OCI-LY3 (cell line): ENCODE measurements at regions not wholly inside any gene's neighbourhood (a gene's known extent, or its start where the extent isn't known, plus 50 kb on each side); places are given as distances from the start of the nearest gene placed in this dataset.

Experiments
- H2AFZ ChIP-seq: fragments of 200-600, 300-600 bp; shearing (Covaris generic); 2 replicates; pipeline ENCODE4 v1.6.0; 2014; ENCODE audit warnings: antibody characterized with exemption, low read depth, low read length
- H3K27ac ChIP-seq: fragments of 200-600, 300-600 bp; sonication (generic); 2 replicates; pipeline ENCODE4 v1.5.1; 2014; ENCODE audit warnings: mild to moderate bottlenecking, low read length, moderate library complexity, mixed read lengths
- H3K27me3 ChIP-seq: fragments of 200-600, 300-600 bp; sonication (generic); 2 replicates; pipeline ENCODE4 v1.6.1; 2014; ENCODE audit warnings: low read depth, low read length, mixed read lengths
- H3K36me3 ChIP-seq: fragments of 200-600, 300-600 bp; sonication (generic); replicated peaks from 2 replicates; pipeline ENCODE3; 2014; ENCODE audit warnings: low read depth, low read length, mixed read lengths
- H3K4me1 ChIP-seq: fragments of 300-600, 200-600 bp; sonication (generic); 2 replicates; pipeline ENCODE4 v1.6.1; 2014; ENCODE audit warnings: low read length, mixed read lengths
- H3K4me2 ChIP-seq: fragments of 200-600, 300-600 bp; sonication (generic); 2 replicates; pipeline ENCODE4 v1.6.1; 2014; ENCODE audit warnings: low read length, mixed read lengths
- H3K4me3 ChIP-seq: fragments of 300-600, 200-600 bp; sonication (generic); 2 replicates; pipeline ENCODE4 v1.5.1; 2014; ENCODE audit warnings: antibody characterized with exemption, mild to moderate bottlenecking, low read length, moderate library complexity
- H3K79me2 ChIP-seq: fragments of 300-600, 200-600 bp; shearing (Covaris generic); 2 replicates; pipeline ENCODE4 v1.6.1; 2014; ENCODE audit warnings: mild to moderate bottlenecking, low read length, mixed read lengths
- H3K9ac ChIP-seq: fragments of 300-600, 200-600 bp; shearing (Covaris generic); 2 replicates; pipeline ENCODE4 v1.6.0; 2014; ENCODE audit warnings: mild to moderate bottlenecking, low read length, moderate library complexity
- H3K9me3 ChIP-seq: fragments of 200-600, 300-600 bp; shearing (Covaris generic); 2 replicates; pipeline ENCODE4 v1.6.1; 2014; ENCODE audit warnings: low read length, mixed read lengths; ENCODE audit not compliant: insufficient read depth
- H4K20me1 ChIP-seq: fragments of 200-600, 300-600 bp; sonication (generic); 2 replicates; pipeline ENCODE4 v1.6.1; 2016; ENCODE audit warnings: low read length, mixed read lengths; ENCODE audit not compliant: insufficient read depth
- EZH2phosphoT487 ChIP-seq: fragments of 200-600 bp; shearing (Covaris generic); IDR thresholded peaks from 2 replicates; pipeline ENCODE4 v1.6.1; 2018; ENCODE audit warnings: antibody characterized with exemption, mixed run types, low read depth
- TF ChIP-seq, protein P1 (sequence below): fragments of 200-600, 300-600 bp; sonication (generic); IDR thresholded peaks from 2 replicates; pipeline ENCODE4 v1.5.1; 2014; ENCODE audit warnings: antibody characterized with exemption, low read length, low read depth

DNA sequence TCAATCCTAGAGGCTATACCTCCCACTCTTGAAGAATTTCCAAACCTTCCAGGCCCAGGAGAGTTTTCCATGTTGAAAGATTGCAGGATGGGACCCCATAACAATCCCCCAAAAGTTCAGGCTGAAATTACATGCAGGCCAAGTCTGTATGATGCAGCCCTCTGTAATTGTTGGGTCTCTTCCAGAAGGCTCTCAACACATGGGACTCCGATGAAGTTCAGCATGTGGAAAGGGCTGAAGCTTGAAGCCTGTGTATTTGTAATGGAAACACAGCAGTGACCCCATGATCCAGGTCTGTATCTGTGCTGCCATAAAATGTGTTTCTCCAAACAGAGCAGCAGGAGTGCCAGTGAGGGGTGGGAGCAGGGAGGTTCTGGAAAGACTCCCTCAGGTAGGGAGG is 202.5 kb upstream of the LYPLAL1 start:
- TF ChIP-seq EZH2phosphoT487, result no peak
- TF ChIP-seq, protein P1, sequence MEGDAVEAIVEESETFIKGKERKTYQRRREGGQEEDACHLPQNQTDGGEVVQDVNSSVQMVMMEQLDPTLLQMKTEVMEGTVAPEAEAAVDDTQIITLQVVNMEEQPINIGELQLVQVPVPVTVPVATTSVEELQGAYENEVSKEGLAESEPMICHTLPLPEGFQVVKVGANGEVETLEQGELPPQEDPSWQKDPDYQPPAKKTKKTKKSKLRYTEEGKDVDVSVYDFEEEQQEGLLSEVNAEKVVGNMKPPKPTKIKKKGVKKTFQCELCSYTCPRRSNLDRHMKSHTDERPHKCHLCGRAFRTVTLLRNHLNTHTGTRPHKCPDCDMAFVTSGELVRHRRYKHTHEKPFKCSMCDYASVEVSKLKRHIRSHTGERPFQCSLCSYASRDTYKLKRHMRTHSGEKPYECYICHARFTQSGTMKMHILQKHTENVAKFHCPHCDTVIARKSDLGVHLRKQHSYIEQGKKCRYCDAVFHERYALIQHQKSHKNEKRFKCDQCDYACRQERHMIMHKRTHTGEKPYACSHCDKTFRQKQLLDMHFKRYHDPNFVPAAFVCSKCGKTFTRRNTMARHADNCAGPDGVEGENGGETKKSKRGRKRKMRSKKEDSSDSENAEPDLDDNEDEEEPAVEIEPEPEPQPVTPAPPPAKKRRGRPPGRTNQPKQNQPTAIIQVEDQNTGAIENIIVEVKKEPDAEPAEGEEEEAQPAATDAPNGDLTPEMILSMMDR, result no peak

DNA sequence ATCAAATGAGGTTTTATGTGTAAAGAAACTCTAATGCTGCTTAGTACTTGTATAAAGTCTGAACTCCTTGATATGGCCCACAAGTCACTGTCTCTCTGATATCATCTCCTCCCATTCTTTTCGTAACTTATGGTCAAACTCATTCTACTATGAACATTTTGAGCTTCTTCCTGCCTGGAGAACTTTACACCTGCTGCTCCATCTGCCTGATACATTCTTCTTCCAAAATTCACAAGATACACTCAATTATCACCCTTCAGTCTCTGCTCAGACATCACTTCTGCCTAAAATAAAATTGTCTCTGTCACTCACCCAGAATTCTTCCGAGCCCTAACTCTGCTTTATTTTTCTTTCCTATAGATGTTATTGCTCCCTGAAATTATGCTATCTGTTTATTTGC is 192.8 kb upstream of the LYPLAL1 start:
- no peak overlapping the region for H3K9ac ChIP-seq
- no peaks in the 10 kb centered on the region for H3K4me1 ChIP-seq
- no peak overlapping the region for H3K27ac ChIP-seq
- H2AFZ ChIP-seq, result no peak overlapping the region
- H3K4me2 ChIP-seq, result no peak overlapping the region
- no peaks in the 10 kb centered on the region for H3K36me3 ChIP-seq
- no peak overlapping the region for H3K4me3 ChIP-seq
- TF ChIP-seq EZH2phosphoT487, result no peak
- TF ChIP-seq, protein P1, result no peak
- H3K9me3 ChIP-seq, result no peaks in the 10 kb centered on the region
- H4K20me1 ChIP-seq, result no peaks in the 10 kb centered on the region
- no peaks in the 10 kb centered on the region for H3K79me2 ChIP-seq
- H3K27me3 ChIP-seq, result no peaks in the 10 kb centered on the region

More for the DNA sequence above, 202.5 kb upstream of the LYPLAL1 start:
- H3K4me1 ChIP-seq, result no peaks in the 10 kb centered on the region
- no peak overlapping the region for H2AFZ ChIP-seq
- no peaks in the 10 kb centered on the region for H3K79me2 ChIP-seq
- H4K20me1 ChIP-seq, result no peaks in the 10 kb centered on the region
- no peak overlapping the region for H3K9ac ChIP-seq
- no peaks in the 10 kb centered on the region for H3K36me3 ChIP-seq
- H3K27ac ChIP-seq, result no peak overlapping the region
- no peaks in the 10 kb centered on the region for H3K27me3 ChIP-seq
- H3K9me3 ChIP-seq, result no peaks in the 10 kb centered on the region
- H3K4me2 ChIP-seq, result no peak overlapping the region
- no peak overlapping the region for H3K4me3 ChIP-seq

DNA sequence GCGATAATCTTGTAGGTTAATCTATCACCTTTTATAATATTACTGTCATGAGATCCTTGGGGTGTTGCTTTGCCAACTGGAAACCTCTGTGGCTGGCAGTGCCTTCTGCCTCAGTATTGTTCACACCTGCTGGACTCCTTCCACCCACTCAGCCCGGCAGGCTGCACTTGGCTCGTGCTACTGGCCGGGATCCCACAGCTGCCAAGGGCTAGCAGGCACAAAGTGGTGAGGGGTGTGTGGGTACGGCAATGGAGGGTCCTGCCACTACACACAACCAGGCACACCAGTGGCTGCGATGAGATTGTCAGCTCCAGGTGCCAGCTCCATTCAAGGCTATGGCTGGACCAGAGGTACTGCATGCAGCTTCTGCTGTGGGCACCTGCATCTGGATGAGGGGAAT is 191.2 kb upstream of the LYPLAL1 start:
- no peaks in the 10 kb centered on the region for H3K9me3 ChIP-seq
- TF ChIP-seq EZH2phosphoT487, result no peak
- H3K27ac ChIP-seq, result no peak overlapping the region
- no peaks in the 10 kb centered on the region for H3K79me2 ChIP-seq
- H3K9ac ChIP-seq, result no peak overlapping the region
- no peaks in the 10 kb centered on the region for H3K27me3 ChIP-seq
- H3K4me2 ChIP-seq, result no peak overlapping the region
- no peaks in the 10 kb centered on the region for H3K36me3 ChIP-seq
- no peaks in the 10 kb centered on the region for H3K4me1 ChIP-seq
- H2AFZ ChIP-seq, result no peak overlapping the region
- H3K4me3 ChIP-seq, result no peak overlapping the region
- no peaks in the 10 kb centered on the region for H4K20me1 ChIP-seq

DNA sequence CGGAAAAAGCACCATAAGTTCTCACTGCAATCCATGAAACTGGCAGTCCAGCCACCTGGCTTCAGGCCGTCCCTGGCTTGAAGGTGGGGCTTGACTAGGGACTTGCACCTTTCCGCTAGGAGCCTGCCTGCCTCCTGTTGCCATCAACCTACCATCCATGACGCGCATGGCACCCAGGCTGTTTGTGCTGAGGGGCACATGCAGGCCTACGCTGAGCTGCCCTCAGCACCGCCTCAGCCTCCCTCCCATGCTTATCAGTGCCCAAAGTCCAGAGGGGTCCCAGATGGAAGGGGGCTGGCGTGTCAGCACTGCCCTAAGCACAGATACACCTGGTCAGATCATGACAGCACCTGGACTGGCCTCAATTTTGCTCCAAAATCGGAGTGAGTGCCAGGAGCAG is 190.2 kb upstream of the LYPLAL1 start:
- H3K9ac ChIP-seq, result no peak overlapping the region
- no peaks in the 10 kb centered on the region for H3K36me3 ChIP-seq
- no peaks in the 10 kb centered on the region for H3K9me3 ChIP-seq
- no peaks in the 10 kb centered on the region for H3K27me3 ChIP-seq
- no peaks in the 10 kb centered on the region for H3K79me2 ChIP-seq
- no peak overlapping the region for H3K27ac ChIP-seq
- H3K4me3 ChIP-seq, result no peak overlapping the region
- H2AFZ ChIP-seq, result no peak overlapping the region
- no peaks in the 10 kb centered on the region for H3K4me1 ChIP-seq
- H3K4me2 ChIP-seq, result no peak overlapping the region
- H4K20me1 ChIP-seq, result no peaks in the 10 kb centered on the region
- no peak for TF ChIP-seq EZH2phosphoT487
- TF ChIP-seq, protein P1, result no peak

DNA sequence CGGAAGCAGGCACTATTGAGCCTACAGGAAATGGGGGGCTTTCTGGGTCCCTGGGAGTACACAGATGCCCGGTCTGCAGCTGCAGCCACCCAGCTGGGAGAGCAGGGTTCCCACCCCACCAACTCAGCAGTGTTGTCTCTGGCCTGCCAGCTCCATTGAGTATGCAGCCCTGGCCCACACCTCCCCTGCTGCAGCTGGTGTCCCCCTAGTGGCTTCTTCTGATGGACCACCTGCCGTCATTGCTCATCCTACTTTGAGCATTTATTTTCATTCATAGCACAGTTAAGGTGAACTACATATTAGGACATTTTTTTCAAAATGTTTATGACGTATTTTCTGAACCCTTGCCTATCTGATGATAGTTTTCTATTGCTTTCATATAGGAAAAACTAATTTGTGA is 189.8 kb upstream of the LYPLAL1 start:
- Histone ChIP-seq H2AFZ (no peak overlapping the region), H3K9ac (no peak overlapping the region), H3K79me2 (no peaks in the 10 kb centered on the region), H3K27me3 (no peaks in the 10 kb centered on the region), H4K20me1 (no peaks in the 10 kb centered on the region), H3K9me3 (no peaks in the 10 kb centered on the region), H3K4me1 (no peaks in the 10 kb centered on the region), H3K27ac (no peak overlapping the region), H3K4me3 (no peak overlapping the region), H3K36me3 (no peaks in the 10 kb centered on the region), H3K4me2 (no peak overlapping the region)
- no peak for TF ChIP-seq EZH2phosphoT487
- TF ChIP-seq, protein P1, result peak; percentile 29
